ENCODE measurements at regions not wholly inside any gene's neighbourhood (a gene's known extent, or its start where the extent isn't known, plus 50 kb on each side); places are given as distances from the start of the nearest gene placed in this dataset.

DNA sequence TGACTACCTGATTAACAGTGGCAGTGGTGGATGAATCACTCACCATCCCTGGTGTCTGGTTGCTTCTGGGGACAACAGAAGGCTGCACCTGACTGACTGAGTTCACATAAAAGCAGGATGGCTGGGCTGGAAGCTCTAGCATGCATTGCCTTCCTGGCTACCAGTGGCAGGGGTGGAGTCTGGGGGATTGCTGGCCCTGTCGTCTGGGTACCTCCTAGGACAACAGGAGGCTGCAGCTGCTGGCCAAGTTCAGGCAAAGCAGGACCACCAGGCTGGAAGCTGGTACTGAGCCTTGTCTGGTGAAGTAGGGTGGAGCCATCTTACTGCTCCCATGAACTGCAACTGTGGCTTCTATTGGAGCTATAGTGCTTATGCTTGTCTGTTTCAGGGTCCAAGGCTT, 480.8 kb upstream of the CTNND2 start:
- DNase-seq (ENCODE audit: low read depth, low spot score): no peak

DNA sequence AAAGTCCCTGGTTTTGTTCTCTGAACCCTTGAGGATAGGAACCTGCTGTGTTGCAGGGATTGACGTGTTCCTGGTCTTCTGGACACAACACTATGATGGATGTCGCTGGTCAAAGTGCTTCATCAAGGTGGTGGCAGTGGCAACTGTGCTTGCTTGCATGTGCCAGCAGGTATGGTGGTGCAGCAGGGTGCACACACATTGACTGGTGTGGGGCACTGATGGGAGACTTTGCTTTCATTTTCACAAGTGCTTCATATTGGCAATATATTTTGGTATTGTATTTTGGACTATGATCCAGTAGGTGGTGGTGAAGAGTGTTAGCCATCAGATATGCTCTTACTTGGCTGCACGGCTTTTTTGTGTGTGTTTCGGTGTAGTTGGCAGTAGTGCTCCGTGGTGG, 479.8 kb upstream of the CTNND2 start:
- DNase-seq (ENCODE audit: low read depth, low spot score): no peak

GRCh38 chr5:12367973-12368372, 463.7 kb upstream of the CTNND2 start:
- no peak for DNase-seq (ENCODE audit: low read depth, low spot score)

DNA sequence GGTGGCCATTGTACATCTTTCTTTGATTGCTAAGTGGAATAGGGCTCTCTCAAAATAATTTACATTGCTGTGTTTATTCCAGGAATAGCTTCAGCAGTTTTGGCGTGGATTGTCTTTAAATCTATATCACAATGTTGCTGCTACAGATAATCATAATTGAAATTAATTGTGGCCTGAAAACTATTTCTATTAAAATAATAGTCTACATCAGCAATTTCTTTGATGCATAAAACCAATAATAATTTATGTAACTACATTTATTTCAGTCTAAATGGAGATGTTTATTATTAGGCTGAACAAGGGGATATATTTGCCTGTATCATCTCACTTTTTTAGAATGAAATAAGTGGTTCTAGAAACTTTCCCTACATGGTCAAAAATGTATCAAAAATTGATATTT, 456.0 kb upstream of the CTNND2 start:
- DNase-seq (ENCODE audit: low read depth, low spot score): no peak

- DNase-seq (ENCODE audit: low read depth, low spot score): no peak
Measured at GRCh38 chr5:12358371-12359090, 454.3 kb upstream of the CTNND2 start.

DNA sequence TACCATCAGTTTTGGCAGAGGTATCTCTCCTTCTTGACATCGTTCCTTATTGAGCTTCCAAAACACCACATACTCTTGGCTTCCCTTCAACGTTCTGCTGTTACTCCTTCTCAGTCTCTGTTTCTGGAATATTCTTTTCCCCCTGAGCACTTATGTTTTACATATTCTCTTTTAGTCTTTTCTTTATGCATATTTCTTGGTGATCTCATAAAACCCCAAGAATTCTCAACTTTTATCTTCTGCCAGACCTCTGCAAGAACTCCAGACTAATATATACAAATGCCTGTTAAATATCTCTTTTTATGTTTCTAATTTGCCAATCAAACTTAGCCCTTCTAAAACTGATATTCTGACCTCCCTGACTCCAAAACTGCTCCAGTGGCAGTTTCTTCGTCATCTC, 453.4 kb upstream of the CTNND2 start:
- no peak for DNase-seq (ENCODE audit: low read depth, low spot score)

- DNase-seq (ENCODE audit: low read depth, low spot score): no peak
Measured at GRCh38 chr5:12354686-12355085, 450.4 kb upstream of the CTNND2 start.

DNA sequence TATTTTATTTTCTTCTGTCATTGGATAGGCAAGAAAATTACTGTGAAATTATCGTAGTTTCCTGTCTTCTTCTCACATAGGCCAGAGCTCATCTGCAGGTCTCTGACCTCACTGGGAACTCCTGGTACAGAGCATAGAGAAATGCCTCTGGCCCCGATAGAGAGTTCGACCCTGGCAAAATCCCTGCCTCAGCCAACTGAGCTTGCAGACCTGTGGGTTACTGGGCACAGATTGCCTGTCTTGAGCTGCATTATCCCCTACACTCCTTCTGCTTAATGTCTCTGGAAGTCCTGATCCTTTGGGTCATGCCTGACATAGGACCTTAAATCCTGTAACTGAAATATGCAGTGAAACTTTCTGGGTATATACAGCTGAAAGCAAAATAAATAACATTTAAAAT, 439.3 kb upstream of the CTNND2 start:
- DNase-seq (ENCODE audit: low read depth, low spot score): no peak

- DNase-seq (ENCODE audit: low read depth, low spot score): no peak
Measured at GRCh38 chr5:12335938-12336337, 431.7 kb upstream of the CTNND2 start.

- no peak for DNase-seq (ENCODE audit: low read depth, low spot score)
Measured at GRCh38 chr5:12332480-12332879, 428.2 kb upstream of the CTNND2 start.

DNA sequence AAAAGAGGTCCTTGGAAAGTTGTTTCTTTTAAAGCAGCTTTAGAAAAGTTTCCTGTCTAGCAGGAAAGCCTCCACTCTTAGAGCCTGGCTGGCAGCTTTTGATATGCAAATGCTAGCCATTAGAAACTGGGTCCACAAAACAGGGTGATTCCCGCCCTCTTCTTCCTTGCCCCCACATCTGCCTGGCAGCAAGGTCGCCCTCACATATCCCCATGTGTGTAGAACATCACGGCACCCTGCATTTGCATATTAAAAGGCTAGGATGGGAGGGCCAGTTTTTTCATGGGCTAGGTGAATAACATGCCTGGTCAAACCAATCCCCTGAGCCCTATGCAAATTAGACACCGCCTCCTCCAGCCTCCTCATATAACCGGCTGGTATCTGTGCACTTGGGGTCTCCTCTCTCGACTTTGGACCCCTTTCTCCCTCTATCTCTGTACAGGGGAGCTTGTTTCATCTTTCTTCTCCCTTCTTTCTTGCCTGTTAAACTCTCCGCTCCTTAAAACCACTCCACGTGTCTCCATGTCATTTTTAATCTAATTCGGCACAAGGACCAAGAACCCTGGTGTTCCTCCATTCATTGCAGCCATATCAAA, 426.8 kb upstream of the CTNND2 start:
- peak; percentile 99 for DNase-seq (ENCODE audit: low read depth, low spot score)

GRCh38 chr5:12330381-12330780, 426.1 kb upstream of the CTNND2 start:
- no peak for DNase-seq (ENCODE audit: low read depth, low spot score)

- peak; percentile 100 for DNase-seq (ENCODE audit: low read depth, low spot score)
Measured at GRCh38 chr5:12323637-12324229, 419.5 kb upstream of the CTNND2 start.

GRCh38 chr5:12322042-12322441, 417.8 kb upstream of the CTNND2 start:
- no peak for DNase-seq (ENCODE audit: low read depth, low spot score)

DNA sequence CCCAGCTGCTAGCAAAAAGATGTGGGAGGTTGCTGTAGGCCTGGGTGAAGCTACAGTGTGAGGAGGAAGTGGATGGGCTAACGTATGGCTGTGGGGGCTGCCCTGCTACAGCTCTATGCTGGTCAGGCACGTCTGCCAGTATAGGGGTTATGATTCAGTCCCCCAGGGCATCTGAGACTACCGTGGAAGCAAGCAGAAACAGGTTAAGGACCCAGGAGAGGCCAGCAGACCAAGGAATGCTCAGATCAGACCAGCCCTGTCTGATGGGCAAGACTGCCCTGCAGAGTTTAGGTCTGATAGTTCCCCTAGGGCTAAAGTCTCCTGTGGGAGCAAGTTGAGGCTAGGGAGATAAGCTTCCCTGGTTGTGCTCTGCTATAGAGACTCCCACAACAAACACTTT, 416.1 kb upstream of the CTNND2 start:
- no peak for DNase-seq (ENCODE audit: low read depth, low spot score)

- no peak for DNase-seq (ENCODE audit: low read depth, low spot score)
Measured at GRCh38 chr5:12316812-12317211, 412.6 kb upstream of the CTNND2 start.

GRCh38 chr5:12315461-12315860, 411.2 kb upstream of the CTNND2 start:
- no peak for DNase-seq (ENCODE audit: low read depth, low spot score)

- DNase-seq (ENCODE audit: low read depth, low spot score): no peak
Measured at GRCh38 chr5:12313602-12314001, 409.4 kb upstream of the CTNND2 start.

DNA sequence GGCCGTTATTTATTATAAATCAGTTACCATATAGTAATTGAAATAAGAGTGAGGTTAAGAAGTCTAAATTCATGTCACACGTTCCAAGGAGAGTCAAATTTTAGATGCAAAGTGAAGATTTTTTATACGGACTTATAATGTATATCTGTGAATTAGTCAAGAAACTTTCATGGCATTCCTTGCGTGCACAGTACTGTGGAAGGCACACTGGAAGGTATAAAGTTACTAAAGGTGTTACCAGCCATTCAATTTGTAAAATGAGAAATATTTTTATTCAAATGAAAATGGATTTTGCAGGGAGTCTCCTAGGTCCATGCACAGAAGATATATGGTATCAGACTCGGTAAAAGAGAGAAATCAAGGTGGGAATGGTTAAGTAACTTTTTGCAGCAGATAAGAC, 408.1 kb upstream of the CTNND2 start:
- no peak for DNase-seq (ENCODE audit: low read depth, low spot score)

- no peak for DNase-seq (ENCODE audit: low read depth, low spot score)
Measured at GRCh38 chr5:12294151-12294550, 389.9 kb upstream of the CTNND2 start.

DNA sequence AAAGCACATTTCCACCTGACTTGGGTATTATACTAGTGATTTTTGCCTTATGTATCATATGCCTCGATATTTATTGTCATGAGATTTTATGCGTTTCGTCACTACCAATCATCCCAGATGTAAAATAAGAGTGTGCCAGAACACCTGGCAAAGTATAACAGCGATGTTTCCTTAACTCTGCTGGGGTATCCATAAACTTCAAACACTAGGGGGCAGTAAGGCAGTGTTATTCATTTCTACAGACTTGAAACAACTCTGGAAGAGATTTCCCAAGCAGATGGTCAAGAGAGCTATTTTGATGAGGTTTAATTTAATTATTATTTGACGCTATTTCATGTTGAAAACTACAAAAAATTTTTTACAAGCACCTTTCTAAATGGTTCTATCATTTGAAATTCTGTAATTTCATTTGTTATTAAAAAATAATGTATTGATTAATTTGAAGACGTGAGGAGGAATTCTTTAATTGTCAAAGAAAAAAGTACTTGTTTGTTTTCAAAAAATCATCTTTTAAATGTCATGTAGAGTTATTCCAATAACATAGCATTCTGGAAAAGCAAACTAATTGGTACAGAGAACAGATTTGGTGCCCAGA, 388.5 kb upstream of the CTNND2 start:
- peak; percentile 59 for DNase-seq (ENCODE audit: low read depth, low spot score)

DNA sequence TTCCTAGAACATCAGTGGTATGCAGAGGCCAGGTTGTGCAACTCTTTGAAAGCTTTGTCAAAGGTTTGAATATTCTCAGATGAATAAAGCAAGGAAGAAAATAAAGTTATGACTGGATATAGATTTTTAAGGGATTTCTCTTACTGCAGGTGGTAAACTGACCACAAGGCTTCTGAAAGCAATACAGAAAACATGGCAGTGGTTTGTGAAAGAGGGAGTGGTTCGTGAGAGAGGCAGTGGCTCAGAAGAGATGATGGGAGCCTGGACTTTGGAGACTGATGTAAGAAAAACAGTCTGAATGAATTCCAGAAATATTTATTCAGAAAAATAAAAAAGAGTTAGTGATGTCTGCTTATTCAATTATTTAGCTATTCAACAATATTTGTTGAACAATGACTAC, 380.4 kb upstream of the CTNND2 start:
- DNase-seq (ENCODE audit: low read depth, low spot score): no peak

Measured in iPS DF 19.7 (cell line).